ENCODE measurements at regions not wholly inside any gene's neighbourhood (a gene's known extent, or its start where the extent isn't known, plus 50 kb on each side); places are given as distances from the start of the nearest gene placed in this dataset.

- H3K4me3 Mint-ChIP-seq = no peak overlapping the region
- no peaks in the 10 kb centered on the region for H3K4me1 Mint-ChIP-seq
- H3K9me3 Mint-ChIP-seq = peaks cover 10% of the 10 kb centered on the region
- no peaks in the 10 kb centered on the region for H3K27me3 Mint-ChIP-seq
- POLR2A ChIA-PET = no interaction called here
- no peaks in the 10 kb centered on the region for H3K36me3 Mint-ChIP-seq (ENCODE audit: low read depth)
- no peak for DNase-seq
- no peak overlapping the region for H3K27ac Mint-ChIP-seq
- no peak for ATAC-seq (ENCODE audit: low read depth)
- CTCF ChIA-PET = no interaction called here
- TF ChIP-seq CTCF (IDR thresholded peaks at IDR 0.05) = no peak
- intact Hi-C loops (cut with micrococcal nuclease) = no loop called here
Measured at GRCh38 chr12:34290381-34290995, 268.2 kb downstream of the ALG10 start.

GRCh38 chr12:34291001-34291400, 268.7 kb downstream of the ALG10 start:
- POLR2A ChIA-PET = no interaction called here
- Mint-ChIP-seq H3K9me3 (peaks cover 8% of the 10 kb centered on the region), H3K27ac (no peak overlapping the region)

GRCh38 chr12:34291426-34291901, 269.2 kb downstream of the ALG10 start:
- Mint-ChIP-seq H3K4me3 (no peak overlapping the region), H3K9me3 (peaks cover 11% of the 10 kb centered on the region), H3K4me1 (no peaks in the 10 kb centered on the region), H3K36me3 (ENCODE audit: low read depth) (no peaks in the 10 kb centered on the region), H3K27ac (no peak overlapping the region), H3K27me3 (no peaks in the 10 kb centered on the region)
- DNase-seq (peak; percentile 8), ATAC-seq (ENCODE audit: low read depth) (no peak)
- no peak for TF ChIP-seq CTCF (IDR thresholded peaks at IDR 0.05)
- POLR2A ChIA-PET = no interaction called here
- CTCF ChIA-PET = no interaction called here
- intact Hi-C loops (cut with micrococcal nuclease) = no loop called here

More at GRCh38 chr12:34291001-34291400, 268.7 kb downstream of the ALG10 start:
- no peaks in the 10 kb centered on the region for H3K27me3 Mint-ChIP-seq
- intact Hi-C loops (cut with micrococcal nuclease) = no loop called here
- DNase-seq (no peak), ATAC-seq (ENCODE audit: low read depth) (no peak)
- H3K4me1 Mint-ChIP-seq = no peaks in the 10 kb centered on the region
- no peaks in the 10 kb centered on the region for H3K36me3 Mint-ChIP-seq (ENCODE audit: low read depth)
- no peak for TF ChIP-seq CTCF (IDR thresholded peaks at IDR 0.05)
- CTCF ChIA-PET = no interaction called here
- H3K4me3 Mint-ChIP-seq = no peak overlapping the region

- Mint-ChIP-seq H3K4me1 (no peaks in the 10 kb centered on the region), H3K4me3 (no peak overlapping the region), H3K27me3 (no peaks in the 10 kb centered on the region), H3K9me3 (peaks cover 8% of the 10 kb centered on the region), H3K27ac (no peak overlapping the region), H3K36me3 (ENCODE audit: low read depth) (no peaks in the 10 kb centered on the region)
- DNase-seq = no peak
- POLR2A ChIA-PET = no interaction called here
- no peak for ATAC-seq (ENCODE audit: low read depth)
- CTCF ChIA-PET = no interaction called here
- intact Hi-C loops (cut with micrococcal nuclease) = no loop called here
- no peak for TF ChIP-seq CTCF (IDR thresholded peaks at IDR 0.05)
Measured at GRCh38 chr12:34292736-34293625, 270.7 kb downstream of the ALG10 start.

GRCh38 chr12:34294137-34294536, 271.8 kb downstream of the ALG10 start:
- Mint-ChIP-seq H3K4me1 (no peaks in the 10 kb centered on the region), H3K27ac (no peak overlapping the region), H3K36me3 (ENCODE audit: low read depth) (no peaks in the 10 kb centered on the region), H3K4me3 (no peak overlapping the region), H3K27me3 (no peaks in the 10 kb centered on the region), H3K9me3 (peaks cover 12% of the 10 kb centered on the region)
- no peak for TF ChIP-seq CTCF (IDR thresholded peaks at IDR 0.05)
- ChIA-PET POLR2A (no interaction called here), CTCF (no interaction called here)
- intact Hi-C loops (cut with micrococcal nuclease) = no loop called here
- DNase-seq (no peak), ATAC-seq (ENCODE audit: low read depth) (no peak)

Measured in activated B cell treated with CpG ODN at 0.5 μM for 24 hours (primary cell).